MG63 (cell line): ENCODE measurements at regions not wholly inside any gene's neighbourhood (a gene's known extent, or its start where the extent isn't known, plus 50 kb on each side); places are given as distances from the start of the nearest gene placed in this dataset.
"Not testable (repeated sequence)": the region's sequence is repeated elsewhere in the genome, so short reads cannot be mapped to it uniquely, and the experiment has no call there.

Experiments
- DNase-seq: peaks from one replicate; pipeline ENCODE4 v3.0.0-alpha.2; 2020
- H3K27me3 ChIP-seq: fragments of 250-450 bp; sonication (Bioruptor Pico); 2 replicates; pipeline ENCODE4 v1.5.1; 2020; ENCODE audit warnings: mild to moderate bottlenecking, moderate library complexity
- H3K36me3 ChIP-seq: fragments of 250-450 bp; sonication (Bioruptor Pico); 2 replicates; pipeline ENCODE4 v1.5.1; 2020; ENCODE audit warnings: mild to moderate bottlenecking, moderate library complexity
- H3K4me3 ChIP-seq: fragments of 250-450 bp; sonication (Bioruptor Pico); 2 replicates; pipeline ENCODE4 v1.5.1; 2020; ENCODE audit warnings: mild to moderate bottlenecking, moderate library complexity
- H3K9me3 ChIP-seq: fragments of 250-450 bp; sonication (Bioruptor Pico); 2 replicates; pipeline ENCODE4 v1.5.1; 2020; ENCODE audit warnings: mild to moderate bottlenecking, moderate library complexity

- Histone ChIP-seq H3K9me3 (peaks cover 13% of the 10 kb centered on the region), H3K36me3 (no peaks in the 10 kb centered on the region), H3K27me3 (no peaks in the 10 kb centered on the region), H3K4me3 (no peak overlapping the region)
- DNase-seq, result no peak
These were observed 1475.1 kb downstream of the MAT2B start for GRCh38 chr5:164980480-164980879.

- H3K36me3 ChIP-seq, result no peaks in the 10 kb centered on the region
- H3K9me3 ChIP-seq, result no peaks in the 10 kb centered on the region
These were observed 1492.7 kb downstream of the MAT2B start for GRCh38 chr5:164998142-164998541.

GRCh38 chr5:164998590-164998989, 1493.2 kb downstream of the MAT2B start:
- Histone ChIP-seq H3K36me3 (no peaks in the 10 kb centered on the region), H3K27me3 (no peaks in the 10 kb centered on the region), H3K9me3 (no peaks in the 10 kb centered on the region), H3K4me3 (no peak overlapping the region)
- DNase-seq, result no peak

More at GRCh38 chr5:164998142-164998541, 1492.7 kb downstream of the MAT2B start:
- H3K4me3 ChIP-seq, result no peak overlapping the region
- H3K27me3 ChIP-seq, result no peaks in the 10 kb centered on the region
- DNase-seq, result no peak

GRCh38 chr5:165000479-165001190, 1495.2 kb downstream of the MAT2B start:
- no peaks in the 10 kb centered on the region for H3K27me3 ChIP-seq
- H3K36me3 ChIP-seq, result no peaks in the 10 kb centered on the region
- H3K4me3 ChIP-seq, result no peak overlapping the region
- no peak for DNase-seq
- no peaks in the 10 kb centered on the region; the same call in 1 of the 2 replicates for H3K9me3 ChIP-seq

- H3K36me3 ChIP-seq, result no peaks in the 10 kb centered on the region
- no peak for DNase-seq
- H3K4me3 ChIP-seq, result no peak overlapping the region
- H3K9me3 ChIP-seq, result no peaks in the 10 kb centered on the region; the same call in 1 of the 2 replicates
- H3K27me3 ChIP-seq, result no peaks in the 10 kb centered on the region
These were observed 1497.9 kb downstream of the MAT2B start for GRCh38 chr5:165003283-165003682.

GRCh38 chr5:165004175-165004574, 1498.8 kb downstream of the MAT2B start:
- Histone ChIP-seq H3K27me3 (no peaks in the 10 kb centered on the region), H3K4me3 (no peak overlapping the region), H3K36me3 (no peaks in the 10 kb centered on the region), H3K9me3 (no peaks in the 10 kb centered on the region; the same call in 1 of the 2 replicates)
- DNase-seq, result no peak

GRCh38 chr5:165014439-165014838, 1509.0 kb downstream of the MAT2B start:
- no peaks in the 10 kb centered on the region for H3K36me3 ChIP-seq
- no peaks in the 10 kb centered on the region for H3K27me3 ChIP-seq
- no peak overlapping the region for H3K4me3 ChIP-seq
- DNase-seq, result no peak
- H3K9me3 ChIP-seq, result no peaks in the 10 kb centered on the region

GRCh38 chr5:165015126-165015525, 1509.7 kb downstream of the MAT2B start:
- H3K36me3 ChIP-seq, result no peaks in the 10 kb centered on the region
- H3K9me3 ChIP-seq, result no peaks in the 10 kb centered on the region
- no peak for DNase-seq
- H3K27me3 ChIP-seq, result no peaks in the 10 kb centered on the region
- no peak overlapping the region for H3K4me3 ChIP-seq

GRCh38 chr5:165015547-165015946, 1510.1 kb downstream of the MAT2B start:
- DNase-seq, result no peak
- Histone ChIP-seq H3K9me3 (no peaks in the 10 kb centered on the region), H3K36me3 (no peaks in the 10 kb centered on the region), H3K4me3 (no peak overlapping the region), H3K27me3 (no peaks in the 10 kb centered on the region)

- Histone ChIP-seq H3K4me3 (no peak overlapping the region), H3K27me3 (no peaks in the 10 kb centered on the region), H3K36me3 (no peaks in the 10 kb centered on the region), H3K9me3 (no peaks in the 10 kb centered on the region)
- DNase-seq, result no peak
These were observed 1521.6 kb downstream of the MAT2B start for GRCh38 chr5:165026971-165027370.

- H3K4me3 ChIP-seq, result no peak overlapping the region
- no peaks in the 10 kb centered on the region for H3K36me3 ChIP-seq
These were observed 1522.9 kb downstream of the MAT2B start for GRCh38 chr5:165028356-165028755.

GRCh38 chr5:165029099-165029870, 1523.9 kb downstream of the MAT2B start:
- Histone ChIP-seq H3K9me3 (no peaks in the 10 kb centered on the region), H3K36me3 (no peaks in the 10 kb centered on the region; the same call in 1 of the 2 replicates), H3K27me3 (no peaks in the 10 kb centered on the region), H3K4me3 (no peak overlapping the region)
- DNase-seq, result peak; percentile 27

More at GRCh38 chr5:165028356-165028755, 1522.9 kb downstream of the MAT2B start:
- Histone ChIP-seq H3K9me3 (no peaks in the 10 kb centered on the region), H3K27me3 (no peaks in the 10 kb centered on the region)
- no peak for DNase-seq

GRCh38 chr5:165030971-165031370, 1525.6 kb downstream of the MAT2B start:
- no peaks in the 10 kb centered on the region for H3K27me3 ChIP-seq
- no peak overlapping the region for H3K4me3 ChIP-seq
- H3K9me3 ChIP-seq, result no peaks in the 10 kb centered on the region
- H3K36me3 ChIP-seq, result no peaks in the 10 kb centered on the region; the same call in 1 of the 2 replicates
- no peak for DNase-seq

- Histone ChIP-seq H3K36me3 (no peaks in the 10 kb centered on the region; the same call in 1 of the 2 replicates), H3K9me3 (no peaks in the 10 kb centered on the region), H3K4me3 (no peak overlapping the region), H3K27me3 (no peaks in the 10 kb centered on the region)
- no peak for DNase-seq
These were observed 1526.0 kb downstream of the MAT2B start for GRCh38 chr5:165031371-165031770.

- DNase-seq, result no peak
- H3K27me3 ChIP-seq, result no peaks in the 10 kb centered on the region
- H3K9me3 ChIP-seq, result no peaks in the 10 kb centered on the region
- H3K36me3 ChIP-seq, result no peaks in the 10 kb centered on the region; the same call in 1 of the 2 replicates
- no peak overlapping the region for H3K4me3 ChIP-seq
These were observed 1530.1 kb downstream of the MAT2B start for GRCh38 chr5:165035520-165035919.

GRCh38 chr5:165039748-165040147, 1534.3 kb downstream of the MAT2B start:
- H3K4me3 ChIP-seq, result no peak overlapping the region
- H3K9me3 ChIP-seq, result no peaks in the 10 kb centered on the region
- no peak for DNase-seq
- no peaks in the 10 kb centered on the region for H3K36me3 ChIP-seq
- no peaks in the 10 kb centered on the region for H3K27me3 ChIP-seq

GRCh38 chr5:165045941-165046340, 1540.5 kb downstream of the MAT2B start:
- H3K4me3 ChIP-seq, DNase-seq, H3K36me3 ChIP-seq, H3K27me3 ChIP-seq, H3K9me3 ChIP-seq: not testable (repeated sequence)

GRCh38 chr5:165055476-165055875, 1550.1 kb downstream of the MAT2B start:
- H3K36me3 ChIP-seq, result no peaks in the 10 kb centered on the region
- H3K27me3 ChIP-seq, result no peaks in the 10 kb centered on the region
- no peaks in the 10 kb centered on the region for H3K9me3 ChIP-seq
- H3K4me3 ChIP-seq, result no peak overlapping the region
- DNase-seq, result no peak
